Breast epithelium (tissue), 4 donors: ENCODE measurements at regions not wholly inside any gene's neighbourhood (a gene's known extent, or its start where the extent isn't known, plus 50 kb on each side); places are given as distances from the start of the nearest gene placed in this dataset.

Experiments used
- DNase-seq, 2 donors: peaks; one replicate each; pipeline ENCODE4 v3.0.0-alpha.2; 2019; ENCODE audit warnings: low spot score in 2 of 2
- H3K27ac ChIP-seq, 2 donors: fragments of 200-600 bp; sonication (generic) in 1 of 2; one replicate each; pipeline ENCODE4 v1.5.1; 2016 to 2019; ENCODE audit warnings: mild to moderate bottlenecking in 1 of 2
- H3K27me3 ChIP-seq, 2 donors: fragments of 200-600 bp; sonication (generic) in 1 of 2; one replicate each; pipeline versions ENCODE4 v1.5.1 to v1.6.0; 2017 to 2019; ENCODE audit warnings: control low read depth in 1 of 2, mild to moderate bottlenecking in 1 of 2
- H3K36me3 ChIP-seq: fragments of 200-600 bp; one replicate; pipeline ENCODE4 v1.5.1; 2019
- H3K4me1 ChIP-seq, 2 donors: fragments of 200-600 bp; sonication (generic); one replicate each; pipeline ENCODE4 v1.5.1; 2016 to 2019; ENCODE audit warnings: control low read depth in 1 of 2
- H3K4me3 ChIP-seq, 3 donors: fragments of 200-600 bp; sonication (generic); 1 replicate in 2 of 3; 2 replicates in 1 of 3; pipeline ENCODE4 v1.5.1; 2016 to 2019; ENCODE audit warnings: mild to moderate bottlenecking in 3 of 3, moderate library complexity in 2 of 3
- H3K9me3 ChIP-seq, 2 donors: fragments of 200-600 bp; sonication (generic) in 1 of 2; one replicate each; pipeline ENCODE4 v1.5.1; 2016 to 2019; ENCODE audit warnings: control low read depth in 1 of 2
- CTCF ChIP-seq, 3 donors: fragments of 450-650 bp; IDR thresholded peaks; one replicate each; pipeline ENCODE4 v1.5.1; 2016 to 2017; ENCODE audit warnings: antibody characterized with exemption in 3 of 3, mild to moderate bottlenecking in 3 of 3, moderate library complexity in 3 of 3
- POLR2A ChIP-seq: fragments of 450-650 bp; IDR thresholded peaks from one replicate; pipeline ENCODE4 v1.6.1; 2016; ENCODE audit warnings: antibody characterized with exemption, mild to moderate bottlenecking, moderate library complexity
- POLR2AphosphoS5 ChIP-seq, 3 donors: sonication (generic); formaldehyde crosslinking; IDR thresholded peaks; one replicate each; pipeline ENCODE4 v1.6.1; 2017; ENCODE audit warnings: antibody characterized with exemption in 3 of 3
- intact Hi-C: fragments of 100-400 bp; cut with DNase I; formaldehyde crosslinking; loops from one replicate; pipeline ENCODE4 v1.15.1; 2023; ENCODE audit warnings: low total_unique reads

GRCh38 chr14:83257466-83258439, 1724.1 kb upstream of the SEL1L start:
- H3K4me1 ChIP-seq = no peaks in the 10 kb centered on the region
- no peak for DNase-seq
- H3K27ac ChIP-seq = no peak overlapping the region
- intact Hi-C loops = no loop called here
- TF ChIP-seq POLR2A (no peak), CTCF (IDR thresholded peaks at IDR 0.05) (no peak), POLR2AphosphoS5 (IDR thresholded peaks at IDR 0.05) (no peak)
- H3K27me3 ChIP-seq = no peaks in the 10 kb centered on the region
- no peaks in the 10 kb centered on the region for H3K36me3 ChIP-seq
- no peak overlapping the region for H3K4me3 ChIP-seq
- no peaks in the 10 kb centered on the region for H3K9me3 ChIP-seq

- Histone ChIP-seq H3K27ac (no peak overlapping the region), H3K27me3 (no peaks in the 10 kb centered on the region), H3K9me3 (no peaks in the 10 kb centered on the region), H3K36me3 (no peaks in the 10 kb centered on the region), H3K4me3 (no peak overlapping the region), H3K4me1 (no peaks in the 10 kb centered on the region)
- intact Hi-C loops = no loop called here
- no peak for DNase-seq
- no peak for TF ChIP-seq CTCF (IDR thresholded peaks at IDR 0.05)
- no peak for TF ChIP-seq POLR2AphosphoS5 (IDR thresholded peaks at IDR 0.05)
- TF ChIP-seq POLR2A = no peak
These were observed 1727.1 kb upstream of the SEL1L start for GRCh38 chr14:83260751-83261150.

GRCh38 chr14:83269583-83269982, 1735.9 kb upstream of the SEL1L start:
- Histone ChIP-seq H3K27me3 (no peaks in the 10 kb centered on the region), H3K9me3 (no peaks in the 10 kb centered on the region), H3K27ac (no peak overlapping the region), H3K4me1 (no peaks in the 10 kb centered on the region), H3K4me3 (no peak overlapping the region), H3K36me3 (no peaks in the 10 kb centered on the region)
- no peak for DNase-seq
- no peak for TF ChIP-seq POLR2AphosphoS5 (IDR thresholded peaks at IDR 0.05)
- intact Hi-C loops = loop anchor here (5.0 kb wide), 1 partner anchor 1358 kb away; no protein-coding TSS in a partner anchor

GRCh38 chr14:83271663-83272062, 1738.0 kb upstream of the SEL1L start:
- Histone ChIP-seq H3K9me3 (no peaks in the 10 kb centered on the region), H3K36me3 (no peaks in the 10 kb centered on the region), H3K4me3 (no peak overlapping the region), H3K4me1 (no peaks in the 10 kb centered on the region), H3K27me3 (no peaks in the 10 kb centered on the region), H3K27ac (no peak overlapping the region)
- no peak for DNase-seq
- TF ChIP-seq CTCF (IDR thresholded peaks at IDR 0.05) (no peak), POLR2A (no peak), POLR2AphosphoS5 (IDR thresholded peaks at IDR 0.05) (no peak)
- intact Hi-C loops = no loop called here

- TF ChIP-seq POLR2A (no peak), CTCF (IDR thresholded peaks at IDR 0.05) (no peak), POLR2AphosphoS5 (IDR thresholded peaks at IDR 0.05) (no peak)
- intact Hi-C loops = no loop called here
- no peaks in the 10 kb centered on the region for H3K4me1 ChIP-seq
- no peak overlapping the region for H3K4me3 ChIP-seq
- no peaks in the 10 kb centered on the region for H3K36me3 ChIP-seq
- no peaks in the 10 kb centered on the region for H3K9me3 ChIP-seq
- no peak for DNase-seq
- no peaks in the 10 kb centered on the region for H3K27me3 ChIP-seq
- no peak overlapping the region for H3K27ac ChIP-seq
These were observed 1747.1 kb upstream of the SEL1L start for GRCh38 chr14:83280719-83281118.
